ENCODE measurements at regions not wholly inside any gene's neighbourhood (a gene's known extent, or its start where the extent isn't known, plus 50 kb on each side); places are given as distances from the start of the nearest gene placed in this dataset.

DNA sequence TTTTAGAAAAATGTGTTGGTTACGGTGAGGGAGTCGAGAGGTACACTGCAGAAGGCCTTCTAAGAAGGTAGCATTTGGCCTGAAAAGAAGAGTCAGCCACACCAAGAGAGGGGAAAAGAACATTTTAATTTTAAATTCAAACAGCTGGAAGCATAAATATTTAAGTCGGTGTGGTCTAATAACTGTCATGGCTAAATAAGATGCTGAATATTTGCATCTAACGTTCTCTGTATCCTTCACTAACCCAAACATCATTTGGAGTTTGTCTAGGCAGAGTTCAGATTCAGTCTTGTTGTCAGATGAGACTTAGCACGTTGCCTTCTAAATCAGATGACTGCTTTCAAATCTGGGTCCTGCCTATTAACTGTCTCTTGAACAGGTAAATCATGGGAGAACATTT, 583.3 kb downstream of the DIPK2A start:
- no peaks in the 10 kb centered on the region for H3K9me3 ChIP-seq
- DNase-seq: no peak
- H3K4me3 ChIP-seq: no peak overlapping the region
- no peaks in the 10 kb centered on the region for H3K27me3 ChIP-seq (ENCODE audit: low read depth)
- H3K36me3 ChIP-seq: no peaks in the 10 kb centered on the region
- TF ChIP-seq CTCF (IDR thresholded peaks at IDR 0.05): no peak
- intact Hi-C loops (cut with DNase I): no loop called here
- H3K27ac ChIP-seq: no peak overlapping the region
- no peaks in the 10 kb centered on the region for H3K4me1 ChIP-seq
- no peak for ATAC-seq

DNA sequence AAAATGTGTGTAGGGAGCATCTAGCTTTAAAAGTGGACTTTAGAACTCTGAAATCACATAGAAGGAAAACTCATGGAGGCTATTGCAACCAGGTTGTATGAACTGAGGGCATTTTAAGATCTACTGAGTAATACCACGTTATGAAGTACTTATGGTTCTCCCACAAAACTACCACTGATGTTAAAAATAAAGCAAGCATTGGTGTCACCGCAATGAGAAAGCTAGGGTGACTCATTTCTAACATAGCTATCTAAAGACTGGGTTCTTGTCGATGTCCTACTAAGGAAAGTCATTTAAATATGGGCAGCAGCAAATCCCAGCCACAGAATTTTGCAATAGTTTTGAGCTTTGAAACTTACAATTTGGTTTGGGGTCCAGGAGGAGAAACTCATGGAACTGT, 584.8 kb downstream of the DIPK2A start:
- DNase-seq (no peak), ATAC-seq (no peak)
- Histone ChIP-seq H3K9me3 (no peaks in the 10 kb centered on the region), H3K4me3 (no peak overlapping the region), H3K36me3 (no peaks in the 10 kb centered on the region), H3K4me1 (no peaks in the 10 kb centered on the region), H3K27me3 (ENCODE audit: low read depth) (no peaks in the 10 kb centered on the region), H3K27ac (no peak overlapping the region)
- TF ChIP-seq CTCF (IDR thresholded peaks at IDR 0.05): no peak
- intact Hi-C loops (cut with DNase I): no loop called here

DNA sequence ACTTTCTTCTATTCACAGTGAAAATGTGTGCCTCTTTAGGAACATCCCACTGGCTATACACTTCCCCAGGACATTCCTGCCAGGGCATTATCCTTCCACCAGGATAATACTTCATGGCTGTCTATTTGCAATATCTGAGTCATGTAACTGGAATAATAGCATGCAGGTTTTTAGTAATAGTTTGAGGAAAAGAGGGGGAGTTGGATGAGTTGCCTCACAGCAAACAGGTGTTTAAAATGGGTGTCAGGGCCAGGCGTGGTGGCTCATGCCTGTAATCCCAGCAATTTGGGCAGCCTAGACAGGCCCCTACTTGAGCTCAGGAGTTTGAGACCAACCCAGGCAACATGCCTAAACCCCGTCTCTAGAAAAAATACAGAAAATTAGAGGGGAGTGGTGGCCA, 585.9 kb downstream of the DIPK2A start:
- no peaks in the 10 kb centered on the region for H3K27me3 ChIP-seq (ENCODE audit: low read depth)
- no peak for TF ChIP-seq CTCF (IDR thresholded peaks at IDR 0.05)
- no peak overlapping the region for H3K27ac ChIP-seq
- no peak overlapping the region for H3K4me3 ChIP-seq
- H3K36me3 ChIP-seq: no peaks in the 10 kb centered on the region
- DNase-seq (no peak), ATAC-seq (no peak)
- intact Hi-C loops (cut with DNase I): no loop called here
- no peaks in the 10 kb centered on the region for H3K4me1 ChIP-seq
- H3K9me3 ChIP-seq: no peaks in the 10 kb centered on the region

DNA sequence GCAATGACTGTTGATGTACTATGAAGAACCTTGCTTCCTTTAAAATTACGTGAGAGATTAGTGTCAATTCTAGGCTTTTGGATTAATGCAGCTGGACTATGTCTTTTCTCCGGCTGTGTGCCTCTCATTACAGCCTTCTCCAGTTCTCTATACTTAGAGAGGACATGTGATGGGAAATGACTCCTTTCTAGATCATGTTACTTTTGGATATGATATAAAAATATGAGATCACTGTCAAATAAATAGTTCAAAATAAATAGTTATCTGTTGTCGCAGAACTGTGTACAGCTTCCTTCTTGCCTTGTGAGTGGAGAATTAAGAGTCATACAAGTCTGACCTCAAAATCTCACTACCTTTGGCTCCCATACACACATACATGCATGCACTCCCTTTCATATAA, 592.4 kb downstream of the DIPK2A start:
- ATAC-seq: no peak
- H3K36me3 ChIP-seq: no peaks in the 10 kb centered on the region
- TF ChIP-seq CTCF (IDR thresholded peaks at IDR 0.05): no peak
- H3K4me3 ChIP-seq: no peak overlapping the region
- H3K27ac ChIP-seq: no peak overlapping the region
- no peak for DNase-seq
- intact Hi-C loops (cut with DNase I): no loop called here
- H3K4me1 ChIP-seq: no peaks in the 10 kb centered on the region
- H3K27me3 ChIP-seq (ENCODE audit: low read depth): no peaks in the 10 kb centered on the region
- no peaks in the 10 kb centered on the region for H3K9me3 ChIP-seq

- Histone ChIP-seq H3K27me3 (ENCODE audit: low read depth) (no peaks in the 10 kb centered on the region), H3K9me3 (no peaks in the 10 kb centered on the region), H3K36me3 (no peaks in the 10 kb centered on the region), H3K4me3 (no peak overlapping the region), H3K4me1 (no peaks in the 10 kb centered on the region), H3K27ac (no peak overlapping the region)
- ATAC-seq (no peak), DNase-seq (no peak)
- intact Hi-C loops (cut with DNase I): no loop called here
- TF ChIP-seq CTCF (IDR thresholded peaks at IDR 0.05): no peak
These were observed 594.7 kb downstream of the DIPK2A start for GRCh38 chr3:144566320-144566719.

- TF ChIP-seq CTCF (IDR thresholded peaks at IDR 0.05): no peak
- no peak overlapping the region for H3K4me3 ChIP-seq
- H3K27me3 ChIP-seq (ENCODE audit: low read depth): no peaks in the 10 kb centered on the region
- DNase-seq (no peak), ATAC-seq (no peak)
- H3K4me1 ChIP-seq: no peaks in the 10 kb centered on the region
- H3K9me3 ChIP-seq: no peaks in the 10 kb centered on the region
- H3K36me3 ChIP-seq: no peaks in the 10 kb centered on the region
- no peak overlapping the region for H3K27ac ChIP-seq
- intact Hi-C loops (cut with DNase I): no loop called here
These were observed 598.0 kb downstream of the DIPK2A start for GRCh38 chr3:144569651-144570050.

Data from lower lobe of right lung (tissue), 2 donors.